H9 (cell line): ENCODE measurements at regions not wholly inside any gene's neighbourhood (a gene's known extent, or its start where the extent isn't known, plus 50 kb on each side); places are given as distances from the start of the nearest gene placed in this dataset.

Source experiments
- DNase-seq: peaks from one replicate; pipeline ENCODE4 v3.0.0-alpha.2; 2017
- H2AFZ ChIP-seq: one replicate; pipeline ENCODE4 v1.6.1; 2013; ENCODE audit warnings: mild to moderate bottlenecking, low read length, control low read depth, moderate library complexity
- H2AK5ac ChIP-seq: 2 replicates; pipeline ENCODE4 v1.6.1; 2013; ENCODE audit warnings: low read length, control low read depth, mixed read lengths; ENCODE audit not compliant: insufficient read length
- H2BK120ac ChIP-seq: one replicate; pipeline ENCODE4 v1.6.1; 2013; ENCODE audit warnings: low read depth, mild to moderate bottlenecking, low read length, control low read depth, inconsistent platforms; ENCODE audit not compliant: poor library complexity, severe bottlenecking
- H2BK12ac ChIP-seq: 2 replicates; pipeline ENCODE4 v1.6.1; 2013; ENCODE audit warnings: low read length, control low read depth, mixed read lengths, low read depth; ENCODE audit not compliant: insufficient read length
- H2BK15ac ChIP-seq: 2 replicates; pipeline ENCODE4 v1.6.1; 2013; ENCODE audit warnings: low read depth, low read length, control low read depth
- H2BK20ac ChIP-seq: one replicate; pipeline ENCODE4 v1.6.1; 2013; ENCODE audit warnings: low read depth, mild to moderate bottlenecking, low read length, control low read depth, inconsistent platforms; ENCODE audit not compliant: poor library complexity, severe bottlenecking
- H2BK5ac ChIP-seq: 2 replicates; pipeline ENCODE4 v1.6.1; 2013; ENCODE audit warnings: low read length, control low read depth, mixed read lengths; ENCODE audit not compliant: insufficient read length
- H3K14ac ChIP-seq: 2 replicates; pipeline ENCODE4 v1.6.1; 2013; ENCODE audit warnings: low read length, control low read depth; ENCODE audit not compliant: insufficient read depth
- H3K18ac ChIP-seq: 2 replicates; pipeline ENCODE4 v1.6.1; 2013; ENCODE audit warnings: low read depth, mild to moderate bottlenecking, mixed read lengths, low read length, control low read depth; ENCODE audit not compliant: insufficient read length
- H3K23ac ChIP-seq: 2 replicates; pipeline ENCODE4 v1.6.1; 2013; ENCODE audit warnings: low read length, control low read depth, mixed read lengths, low read depth; ENCODE audit not compliant: insufficient read length
- H3K23me2 ChIP-seq: 2 replicates; pipeline ENCODE4 v1.6.1; 2013; ENCODE audit warnings: low read depth, mild to moderate bottlenecking, mixed read lengths, low read length, control low read depth; ENCODE audit not compliant: insufficient read length, poor library complexity, severe bottlenecking
- H3K27ac ChIP-seq: 2 replicates; pipeline ENCODE4 v1.5.1; 2013; ENCODE audit warnings: low read length, control low read depth, mixed read lengths, low read depth; ENCODE audit not compliant: insufficient read length
- H3K27me3 ChIP-seq: 2 replicates; pipeline ENCODE4 v1.6.1; 2013; ENCODE audit warnings: low read length, control low read depth, inconsistent platforms; ENCODE audit not compliant: insufficient read depth
- H3K4ac ChIP-seq: 2 replicates; pipeline ENCODE4 v1.6.1; 2013; ENCODE audit warnings: low read depth, mild to moderate bottlenecking, control low read depth, inconsistent platforms, low read length, moderate library complexity
- H3K4me1 ChIP-seq: 2 replicates; pipeline ENCODE4 v1.6.1; 2013; ENCODE audit warnings: low read length, control low read depth, inconsistent platforms; ENCODE audit not compliant: insufficient read depth
- H3K4me2 ChIP-seq: 2 replicates; pipeline ENCODE4 v1.6.1; 2013; ENCODE audit warnings: low read length, control low read depth, mixed read lengths; ENCODE audit not compliant: insufficient read length, insufficient read depth
- H3K56ac ChIP-seq: 2 replicates; pipeline ENCODE4 v1.6.1; 2013; ENCODE audit warnings: low read depth, mild to moderate bottlenecking, mixed read lengths, low read length, control low read depth; ENCODE audit not compliant: insufficient read length
- H3K79me1 ChIP-seq: 2 replicates; pipeline ENCODE4 v1.6.1; 2013; ENCODE audit warnings: low read depth, mild to moderate bottlenecking, moderate library complexity, low read length, control low read depth, inconsistent platforms; ENCODE audit not compliant: insufficient read depth, poor library complexity, severe bottlenecking
- H3K79me2 ChIP-seq: 2 replicates; pipeline ENCODE4 v1.6.1; 2013; ENCODE audit warnings: low read length, control low read depth, inconsistent platforms; ENCODE audit not compliant: insufficient read depth
- H3K9ac ChIP-seq: 2 replicates; pipeline ENCODE4 v1.6.1; 2013; ENCODE audit warnings: low read length, control low read depth, mixed read lengths; ENCODE audit not compliant: insufficient read length; ENCODE audit errors: extremely low read depth
- H3K9me3 ChIP-seq: one replicate; pipeline ENCODE4 v1.6.1; 2013; ENCODE audit warnings: low read depth, low read length, inconsistent platforms; ENCODE audit not compliant: control insufficient read depth
- H3T11ph ChIP-seq: one replicate; pipeline ENCODE4 v1.6.1; 2013; ENCODE audit warnings: mild to moderate bottlenecking, low read length, control low read depth, inconsistent platforms
- H4K20me1 ChIP-seq: one replicate; pipeline ENCODE4 v1.6.1; 2013; ENCODE audit not compliant: control insufficient read depth, insufficient read length, insufficient read depth
- H4K5ac ChIP-seq: 2 replicates; pipeline ENCODE4 v1.6.1; 2013; ENCODE audit warnings: low read depth, mild to moderate bottlenecking, mixed read lengths, low read length, control low read depth; ENCODE audit not compliant: insufficient read length
- H4K8ac ChIP-seq: replicated peaks from 2 replicates; pipeline ENCODE4 v1.6.1; 2013; ENCODE audit warnings: low read length, control low read depth, mixed read lengths, low read depth; ENCODE audit not compliant: insufficient read length
- H4K91ac ChIP-seq: 2 replicates; pipeline ENCODE4 v1.6.1; 2013; ENCODE audit warnings: low read depth, mild to moderate bottlenecking, moderate library complexity, mixed read lengths, low read length, control low read depth; ENCODE audit not compliant: insufficient read length
- H3K27ac Mint-ChIP-seq, 3 experiments: 2 replicates in 2 of 3; 3 replicates in 1 of 3; pipeline ENCODE4 v1.8.0; 2020 to 2021; ENCODE audit warnings: mixed read lengths in 3 of 3, mild to moderate bottlenecking in 1 of 3, moderate library complexity in 1 of 3
- H3K27me3 Mint-ChIP-seq: 2 replicates; pipeline ENCODE4 v1.8.0; 2021; ENCODE audit warnings: low read depth, mild to moderate bottlenecking, moderate library complexity, mixed read lengths
- H3K36me3 Mint-ChIP-seq, 3 experiments: 2 replicates in 2 of 3; 3 replicates in 1 of 3; pipeline ENCODE4 v1.8.0; 2020 to 2021; ENCODE audit warnings: low read depth in 3 of 3, mixed read lengths in 3 of 3; ENCODE audit not compliant: insufficient read depth in 1 of 3
- H3K4me1 Mint-ChIP-seq, 2 experiments: 2 replicates each; pipeline ENCODE4 v1.8.0; 2020; ENCODE audit warnings: mixed read lengths in 2 of 2
- H3K4me3 Mint-ChIP-seq, 2 experiments: 2 replicates in 1 of 2; 3 replicates in 1 of 2; pipeline ENCODE4 v1.8.0; 2020 to 2021; ENCODE audit warnings: mild to moderate bottlenecking in 2 of 2, mixed read lengths in 2 of 2, moderate library complexity in 1 of 2
- H3K9me3 Mint-ChIP-seq, 2 experiments: 2 replicates in 1 of 2; 3 replicates in 1 of 2; pipeline ENCODE4 v1.8.0; 2020; ENCODE audit warnings: mild to moderate bottlenecking in 2 of 2, mixed read lengths in 2 of 2, moderate library complexity in 1 of 2
- WGBS: extraction: QIAGEN DNeasy Blood & Tissue Kit; methylation state at CpG from one replicate; pipeline ENCODE4 v1.1.7; 2013; ENCODE audit warnings: missing lambda C conversion rate, low lambda C conversion rate, mixed read lengths; ENCODE audit not compliant: insufficient read length; ENCODE audit errors: extremely low coverage; 5-methylcytosine and 5-hydroxymethylcytosine counted together
- TF ChIP-seq, protein P1 (sequence below): fragments of 200-600 bp; sonication (generic); conservative IDR thresholded peaks from 3 replicates; pipeline ENCODE4 v1.8.0; 2021; ENCODE audit warnings: antibody characterized with exemption, mild to moderate bottlenecking

DNA sequence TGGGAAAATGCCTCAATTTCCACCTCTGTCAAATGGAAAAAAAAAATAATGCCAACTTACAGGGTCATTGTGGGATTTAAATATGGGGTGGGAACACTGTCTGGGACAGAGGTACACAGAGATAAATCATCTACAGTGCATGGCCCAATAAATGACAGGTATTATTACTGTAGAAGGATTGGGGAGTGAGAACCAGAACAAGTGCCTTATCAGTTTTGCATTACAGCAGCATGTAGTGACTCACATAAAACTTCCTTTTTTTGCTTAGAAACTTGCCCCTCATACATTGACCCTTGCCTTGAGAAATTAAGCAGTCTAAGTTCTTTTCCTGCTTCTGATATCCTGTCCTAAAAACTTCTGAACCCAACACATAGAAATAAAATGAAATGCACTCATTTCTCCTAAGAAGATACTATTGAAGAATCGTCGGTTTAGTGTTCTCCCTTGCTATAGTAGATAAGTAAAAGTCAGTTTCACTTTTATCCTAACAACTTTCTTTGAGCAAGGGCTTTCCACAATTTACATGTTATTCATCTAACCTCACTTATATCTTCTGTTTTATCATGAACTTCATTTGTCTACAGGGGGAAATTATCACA, 121.0 kb upstream of the HAAO start:
- Mint-ChIP-seq H3K27ac (no peak overlapping the region), H3K36me3 (no peaks in the 10 kb centered on the region), H3K4me3 (no peak overlapping the region), H3K27me3 (peaks cover 7% of the 10 kb centered on the region), H3K9me3 (no peaks in the 10 kb centered on the region), H3K4me1 (peaks cover 7 to 10% of the 10 kb centered on the region in 2 experiments)
- no peaks in the 10 kb centered on the region for H3K79me2 ChIP-seq
- H3K56ac ChIP-seq = no peak overlapping the region
- H2BK120ac ChIP-seq = no peak overlapping the region
- H4K20me1 ChIP-seq = no peaks in the 10 kb centered on the region
- no peak overlapping the region for H2BK20ac ChIP-seq
- no peak overlapping the region for H2AK5ac ChIP-seq
- H3T11ph ChIP-seq = no peak overlapping the region
- H3K23me2 ChIP-seq = no peaks in the 10 kb centered on the region
- H3K14ac ChIP-seq = no peak overlapping the region
- DNase-seq = no peak
- WGBS = no CpG with 5 or more reads among the region's 2 CpGs
- no peak overlapping the region for H4K5ac ChIP-seq
- no peak overlapping the region for H2BK15ac ChIP-seq
- no peak overlapping the region for H2BK12ac ChIP-seq
- H3K27ac ChIP-seq = no peak overlapping the region
- H3K23ac ChIP-seq = no peak overlapping the region
- H3K9ac ChIP-seq = no peak overlapping the region
- no peak overlapping the region for H2BK5ac ChIP-seq
- no peaks in the 10 kb centered on the region for H3K27me3 ChIP-seq
- H4K91ac ChIP-seq = no peak overlapping the region
- no peaks in the 10 kb centered on the region for H3K4me1 ChIP-seq
- no peak overlapping the region for H3K18ac ChIP-seq
- H3K4ac ChIP-seq = no peak overlapping the region
- H3K9me3 ChIP-seq = no peaks in the 10 kb centered on the region
- H3K79me1 ChIP-seq = no peaks in the 10 kb centered on the region
- TF ChIP-seq, protein P1, sequence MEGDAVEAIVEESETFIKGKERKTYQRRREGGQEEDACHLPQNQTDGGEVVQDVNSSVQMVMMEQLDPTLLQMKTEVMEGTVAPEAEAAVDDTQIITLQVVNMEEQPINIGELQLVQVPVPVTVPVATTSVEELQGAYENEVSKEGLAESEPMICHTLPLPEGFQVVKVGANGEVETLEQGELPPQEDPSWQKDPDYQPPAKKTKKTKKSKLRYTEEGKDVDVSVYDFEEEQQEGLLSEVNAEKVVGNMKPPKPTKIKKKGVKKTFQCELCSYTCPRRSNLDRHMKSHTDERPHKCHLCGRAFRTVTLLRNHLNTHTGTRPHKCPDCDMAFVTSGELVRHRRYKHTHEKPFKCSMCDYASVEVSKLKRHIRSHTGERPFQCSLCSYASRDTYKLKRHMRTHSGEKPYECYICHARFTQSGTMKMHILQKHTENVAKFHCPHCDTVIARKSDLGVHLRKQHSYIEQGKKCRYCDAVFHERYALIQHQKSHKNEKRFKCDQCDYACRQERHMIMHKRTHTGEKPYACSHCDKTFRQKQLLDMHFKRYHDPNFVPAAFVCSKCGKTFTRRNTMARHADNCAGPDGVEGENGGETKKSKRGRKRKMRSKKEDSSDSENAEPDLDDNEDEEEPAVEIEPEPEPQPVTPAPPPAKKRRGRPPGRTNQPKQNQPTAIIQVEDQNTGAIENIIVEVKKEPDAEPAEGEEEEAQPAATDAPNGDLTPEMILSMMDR = no peak
- no peak overlapping the region for H4K8ac ChIP-seq
- no peak overlapping the region for H3K4me2 ChIP-seq
- no peak overlapping the region for H2AFZ ChIP-seq
